Left lung (tissue), 4 donors: ENCODE measurements at regions not wholly inside any gene's neighbourhood (a gene's known extent, or its start where the extent isn't known, plus 50 kb on each side); places are given as distances from the start of the nearest gene placed in this dataset.

ENCODE experiments used
- ATAC-seq: fragments of 200-7000 bp; cut with Tn5 transposase; one replicate; pipeline ENCODE4 v1.9.1; 2020; ENCODE audit warnings: moderate library complexity
- DNase-seq, 4 donors: peaks; one replicate each; pipeline ENCODE4 v3.0.0-alpha.2; 2013 to 2020
- H3K27ac ChIP-seq, 2 donors: fragments of 200-600 bp; sonication (generic) in 1 of 2; one replicate each; pipeline versions ENCODE4 v1.5.0 to v1.8.0; 2020 to 2021
- H3K27me3 ChIP-seq, 2 donors: fragments of 200-600 bp; sonication (generic) in 1 of 2; one replicate each; pipeline versions ENCODE4 v1.5.0 to v1.8.0; 2020 to 2021
- H3K36me3 ChIP-seq, 2 donors: fragments of 200-600 bp; sonication (generic) in 1 of 2; one replicate each; pipeline versions ENCODE4 v1.5.0 to v1.8.0; 2020 to 2021
- H3K4me1 ChIP-seq, 2 donors: fragments of 200-600 bp; one replicate each; pipeline ENCODE4 v1.8.0; 2021
- H3K4me3 ChIP-seq, 2 donors: fragments of 200-600 bp; sonication (generic) in 1 of 2; one replicate each; pipeline versions ENCODE4 v1.5.0 to v1.8.0; 2020 to 2021; ENCODE audit warnings: mild to moderate bottlenecking in 1 of 2
- H3K9me3 ChIP-seq, 2 donors: fragments of 200-600 bp; sonication (generic) in 1 of 2; one replicate each; pipeline versions ENCODE4 v1.5.0 to v1.8.0; 2020 to 2021
- CTCF ChIP-seq, 2 donors: fragments of 200-600 bp; sonication (generic) in 1 of 2; IDR thresholded peaks; one replicate each; pipeline versions ENCODE4 v1.5.0 to v1.8.0; 2021; ENCODE audit warnings: antibody characterized with exemption in 2 of 2
- intact Hi-C, 2 donors: fragments of 100-400 bp; cut with DNase I; formaldehyde crosslinking; loops; one replicate each; pipeline versions ENCODE4 v1.11.2 to v1.14.2; 2022
- donor health status: DM: no; HTN: yes; CAD: no.
- donor health status: DM: no; HTN: no; CAD: no.

GRCh38 chr2:196530910-196531309 lies 108.6 kb upstream of the CCDC150 start:
- Histone ChIP-seq H3K36me3 (no peaks in the 10 kb centered on the region), H3K4me1 (no peaks in the 10 kb centered on the region), H3K27ac (no peak overlapping the region), H3K4me3 (no peak overlapping the region), H3K27me3 (no peaks in the 10 kb centered on the region), H3K9me3 (no peaks in the 10 kb centered on the region)
- no peak for ATAC-seq
- no peak for DNase-seq
- TF ChIP-seq CTCF (IDR thresholded peaks at IDR 0.05) = no peak
- intact Hi-C loops = no loop called here

GRCh38 chr2:196533772-196534397 lies 105.6 kb upstream of the CCDC150 start:
- Histone ChIP-seq H3K4me1 (no peaks in the 10 kb centered on the region), H3K9me3 (no peaks in the 10 kb centered on the region), H3K27me3 (no peaks in the 10 kb centered on the region), H3K36me3 (no peaks in the 10 kb centered on the region), H3K4me3 (no peak overlapping the region), H3K27ac (no peak overlapping the region)
- ATAC-seq (no peak), DNase-seq (no peak)
- intact Hi-C loops = no loop called here
- no peak for TF ChIP-seq CTCF (IDR thresholded peaks at IDR 0.05)

GRCh38 chr2:196534495-196534894 lies 105.0 kb upstream of the CCDC150 start:
- intact Hi-C loops = no loop called here

GRCh38 chr2:196535061-196535460 lies 104.5 kb upstream of the CCDC150 start:
- Histone ChIP-seq H3K4me1 (no peaks in the 10 kb centered on the region), H3K27me3 (no peaks in the 10 kb centered on the region), H3K4me3 (no peak overlapping the region), H3K9me3 (no peaks in the 10 kb centered on the region), H3K27ac (no peak overlapping the region), H3K36me3 (no peaks in the 10 kb centered on the region)
- no peak for ATAC-seq
- TF ChIP-seq CTCF (IDR thresholded peaks at IDR 0.05) = no peak
- intact Hi-C loops = no loop called here
- no peak for DNase-seq

More at GRCh38 chr2:196534495-196534894, 105.0 kb upstream of the CCDC150 start:
- no peak for ATAC-seq
- Histone ChIP-seq H3K4me1 (no peaks in the 10 kb centered on the region), H3K27me3 (no peaks in the 10 kb centered on the region), H3K27ac (no peak overlapping the region), H3K36me3 (no peaks in the 10 kb centered on the region), H3K4me3 (no peak overlapping the region), H3K9me3 (no peaks in the 10 kb centered on the region)
- no peak for DNase-seq
- no peak for TF ChIP-seq CTCF (IDR thresholded peaks at IDR 0.05)

- intact Hi-C loops = no loop called here
- TF ChIP-seq CTCF (IDR thresholded peaks at IDR 0.05) = no peak
- Histone ChIP-seq H3K9me3 (no peaks in the 10 kb centered on the region), H3K27ac (no peak overlapping the region), H3K36me3 (no peaks in the 10 kb centered on the region), H3K4me3 (no peak overlapping the region), H3K4me1 (no peaks in the 10 kb centered on the region), H3K27me3 (no peaks in the 10 kb centered on the region)
- ATAC-seq (no peak), DNase-seq (no peak)
Measured at GRCh38 chr2:196535742-196536141, 103.8 kb upstream of the CCDC150 start.
